GM10248 (cell line): ENCODE measurements at regions not wholly inside any gene's neighbourhood (a gene's known extent, or its start where the extent isn't known, plus 50 kb on each side); places are given as distances from the start of the nearest gene placed in this dataset.

Experiments used
- CTCF ChIA-PET: fragments of 300-600 bp; sonication (Branson Sonifier 250); formaldehyde crosslinking; extraction: SDS; loops from one replicate; lab custom pipeline; 2021; ENCODE audit warnings: antibody characterized with exemption; lab: Yijun Ruan, JAX
- POLR2A ChIA-PET: fragments of 350-650 bp; sonication (Branson Sonifier 250); formaldehyde crosslinking; extraction: SDS; loops from one replicate; lab custom pipeline; 2020; ENCODE audit warnings: antibody characterized with exemption; lab: Yijun Ruan, JAX
- DNase-seq: peaks from one replicate; pipeline ENCODE4 v3.0.0; 2012; ENCODE audit errors: extremely low spot score
- CTCF ChIP-seq: IDR thresholded peaks from 2 replicates; pipeline ENCODE4 v1.5.1; 2012; ENCODE audit warnings: mild to moderate bottlenecking, low read depth; ENCODE audit errors: extremely low read depth, missing control alignments, control extremely low read depth

- ChIA-PET POLR2A (no interaction called here), CTCF (interaction anchor here (1.6 kb wide), 1 partner anchor 19 kb away, joined by 4 read pairs; no protein-coding TSS in a partner anchor)
- no peak for TF ChIP-seq CTCF
- no peak for DNase-seq
These were observed 1126.8 kb downstream of the CDH11 start for GRCh38 chr16:63995025-63995424.

- ChIA-PET POLR2A (no interaction called here), CTCF (no interaction called here)
- no peak for TF ChIP-seq CTCF
- no peak for DNase-seq
These were observed 1138.5 kb downstream of the CDH11 start for GRCh38 chr16:63983401-63983800.

- TF ChIP-seq CTCF: no peak
- ChIA-PET CTCF (no interaction called here), POLR2A (no interaction called here)
- no peak for DNase-seq
These were observed 1139.1 kb downstream of the CDH11 start for GRCh38 chr16:63982741-63983140.

- ChIA-PET CTCF (no interaction called here), POLR2A (no interaction called here)
- DNase-seq: no peak
- no peak for TF ChIP-seq CTCF
These were observed 1139.8 kb downstream of the CDH11 start for GRCh38 chr16:63982110-63982509.

GRCh38 chr16:63981639-63982038, 1140.2 kb downstream of the CDH11 start:
- no peak for DNase-seq
- POLR2A ChIA-PET: no interaction called here
- CTCF ChIA-PET: no interaction called here
- TF ChIP-seq CTCF: no peak

GRCh38 chr16:63980763-63981162, 1141.1 kb downstream of the CDH11 start:
- CTCF ChIA-PET: no interaction called here
- no peak for TF ChIP-seq CTCF
- POLR2A ChIA-PET: no interaction called here
- no peak for DNase-seq

GRCh38 chr16:63978240-63978639, 1143.6 kb downstream of the CDH11 start:
- DNase-seq: no peak
- ChIA-PET POLR2A (no interaction called here), CTCF (no interaction called here)
- no peak for TF ChIP-seq CTCF
